DMS 273 (cell line): ENCODE measurements at regions not wholly inside any gene's neighbourhood (a gene's known extent, or its start where the extent isn't known, plus 50 kb on each side); places are given as distances from the start of the nearest gene placed in this dataset.
"Not testable (repeated sequence)": the region's sequence is repeated elsewhere in the genome, so short reads cannot be mapped to it uniquely, and the experiment has no call there.

Experiments
- DNase-seq: peaks from one replicate; lab custom pipeline; 2025; ENCODE audit not compliant: unreplicated experiment; lab: John Stamatoyannopoulos, UW

DNA sequence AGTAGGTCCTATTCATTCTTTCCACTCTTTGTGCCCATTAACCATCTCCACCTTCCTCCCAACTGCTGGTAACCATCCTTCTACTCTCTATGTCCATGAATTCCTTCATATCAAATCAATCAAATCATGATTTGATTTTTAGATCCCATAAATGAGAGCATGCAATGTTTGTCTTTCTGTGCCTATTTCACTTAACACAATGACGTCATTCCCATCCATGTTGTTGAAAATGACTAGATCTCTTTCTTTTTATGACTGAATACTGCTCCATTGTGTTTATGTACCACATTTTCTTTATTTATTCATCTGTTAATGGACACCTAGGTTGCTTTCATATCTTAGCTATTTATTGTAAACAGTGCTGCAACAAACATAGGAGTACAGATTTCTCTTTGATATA is 827.3 kb upstream of the NRXN1 start:
- no peak for DNase-seq

DNA sequence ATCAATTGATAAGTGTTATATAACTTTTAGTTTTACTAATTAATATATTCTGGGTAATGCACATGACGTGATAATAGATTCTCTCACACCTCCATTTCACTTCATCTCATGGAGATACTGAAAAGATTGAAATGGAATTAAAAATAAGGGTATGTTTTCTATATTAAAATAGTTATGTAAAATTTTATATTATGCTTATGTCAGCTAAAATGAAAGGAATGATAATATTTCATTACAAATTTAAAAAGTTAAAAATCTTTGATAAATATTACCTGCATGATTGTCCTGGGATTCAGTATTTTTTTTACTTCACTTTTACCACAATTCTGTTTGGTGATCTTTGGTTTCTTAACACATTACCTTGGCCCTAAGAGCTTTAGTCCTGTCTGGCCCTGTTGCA is 823.8 kb upstream of the NRXN1 start:
- no peak for DNase-seq

DNA sequence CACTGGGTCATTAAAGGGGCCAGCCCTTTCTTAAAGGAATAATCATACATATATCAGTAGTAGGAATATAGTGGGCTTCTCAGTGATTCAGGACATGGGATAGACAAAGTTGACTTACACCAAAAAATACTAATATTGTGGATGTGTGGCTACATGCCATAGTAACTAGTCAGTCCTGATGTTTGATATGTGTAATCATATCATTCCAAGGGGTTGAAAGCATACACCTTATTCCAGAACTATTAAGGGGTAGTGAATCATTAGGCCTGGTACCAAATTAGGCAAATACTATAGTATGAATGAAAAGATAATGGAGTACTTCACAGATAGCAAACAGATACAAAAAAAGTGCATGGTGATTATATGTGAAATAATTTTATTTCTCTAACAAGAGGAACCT is 814.9 kb upstream of the NRXN1 start:
- no peak for DNase-seq

DNA sequence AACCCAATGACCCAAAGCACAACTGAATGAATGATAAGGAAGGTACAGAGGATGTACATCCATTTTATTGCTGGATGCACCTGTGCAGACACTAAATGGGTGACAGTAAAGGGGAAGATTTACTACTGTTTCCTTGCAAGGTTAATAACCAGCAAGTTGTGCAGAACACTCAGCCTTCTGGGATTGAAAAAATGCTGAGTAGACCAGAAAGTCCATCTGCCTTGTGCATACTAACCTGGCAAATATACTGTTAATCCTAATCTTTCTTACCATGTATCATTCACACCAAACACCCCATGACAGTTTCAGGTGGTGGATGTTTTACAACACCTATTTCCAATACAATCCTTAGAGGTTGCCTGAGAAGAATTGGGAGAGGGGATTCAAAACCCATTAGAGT is 814.1 kb upstream of the NRXN1 start:
- no peak for DNase-seq

- DNase-seq = no peak
These were observed 812.7 kb upstream of the NRXN1 start for GRCh38 chr2:51844596-51844995.

DNA sequence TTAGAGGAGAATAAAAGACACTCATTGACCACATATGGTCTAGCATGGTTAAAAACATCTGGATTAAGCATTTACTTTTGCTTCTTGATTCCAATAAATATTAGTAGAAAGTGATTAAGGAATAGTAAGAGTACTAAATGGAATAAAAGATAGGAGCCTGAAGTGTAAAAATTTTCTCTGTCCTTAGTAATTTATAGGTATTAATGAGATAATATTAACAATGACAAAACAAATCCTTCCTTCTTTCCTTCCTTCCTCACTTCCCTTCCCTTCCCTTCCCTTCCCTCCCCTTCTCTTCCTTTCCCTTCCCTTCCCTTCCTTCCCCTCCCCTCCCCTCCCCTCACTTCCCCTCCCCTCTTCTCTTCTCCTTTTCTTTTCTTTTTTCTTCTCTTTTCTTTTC is 797.5 kb upstream of the NRXN1 start:
- no peak for DNase-seq

DNA sequence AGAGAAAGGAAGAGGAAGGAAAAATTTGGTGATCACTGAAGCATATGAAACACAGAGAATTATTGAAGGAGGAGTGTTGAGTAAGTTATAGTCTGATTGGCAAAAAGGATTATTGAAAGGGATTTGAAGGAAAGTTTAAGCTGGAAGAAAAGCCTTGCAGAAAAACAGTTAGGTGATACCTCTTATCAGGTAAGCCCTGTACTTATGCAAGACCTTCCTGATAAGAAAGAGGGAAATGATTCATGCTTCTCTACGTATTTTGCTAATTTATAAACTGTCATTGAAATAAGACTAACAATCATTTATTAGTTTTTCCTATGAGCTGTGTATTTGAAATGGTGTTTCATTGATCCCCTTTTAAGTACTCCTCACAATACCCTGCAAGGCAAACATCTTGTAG is 793.9 kb upstream of the NRXN1 start:
- DNase-seq = no peak

DNA sequence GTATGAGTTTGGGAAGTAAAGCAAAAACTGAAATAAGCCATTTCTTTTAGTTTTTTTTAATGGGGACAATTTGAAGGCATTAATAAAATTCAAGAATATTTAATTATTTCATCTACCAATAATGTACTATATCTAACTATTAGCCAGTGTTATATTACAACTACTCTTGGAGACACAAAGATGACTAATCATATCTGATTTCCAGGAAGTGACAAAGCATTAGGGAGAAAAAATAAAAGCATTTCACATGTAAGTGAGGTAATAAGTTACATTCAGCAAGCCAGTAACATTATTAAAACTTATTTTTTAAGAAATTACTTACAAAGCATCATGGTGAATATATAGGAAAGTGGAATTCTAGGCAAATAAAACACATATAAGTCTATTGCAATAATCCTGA is 781.3 kb upstream of the NRXN1 start:
- DNase-seq = no peak

GRCh38 chr2:51812138-51812866 is 780.4 kb upstream of the NRXN1 start:
- no peak for DNase-seq

DNA sequence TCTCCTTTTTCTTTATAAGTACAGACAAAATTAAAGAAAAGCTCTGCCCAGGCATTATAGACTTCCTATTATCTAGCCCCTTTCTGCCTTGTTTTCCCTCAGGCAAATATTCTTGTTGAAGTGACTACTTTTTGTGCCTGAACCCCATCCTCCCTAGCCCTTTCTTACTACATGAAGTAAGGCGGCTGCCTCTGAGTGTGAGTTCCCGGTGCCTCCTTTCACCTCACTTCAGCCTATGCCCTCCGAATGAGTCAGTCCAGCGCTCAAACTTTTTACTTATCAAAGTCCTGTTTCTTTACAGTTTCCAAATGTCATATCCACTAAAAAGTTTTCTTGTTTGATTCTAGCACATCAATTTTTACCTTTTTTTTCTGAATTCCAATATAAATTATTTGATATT is 778.3 kb upstream of the NRXN1 start:
- DNase-seq = no peak

GRCh38 chr2:51807229-51807628 is 775.3 kb upstream of the NRXN1 start:
- DNase-seq = no peak

GRCh38 chr2:51795248-51795888 is 763.4 kb upstream of the NRXN1 start:
- DNase-seq = peak; percentile 23

DNA sequence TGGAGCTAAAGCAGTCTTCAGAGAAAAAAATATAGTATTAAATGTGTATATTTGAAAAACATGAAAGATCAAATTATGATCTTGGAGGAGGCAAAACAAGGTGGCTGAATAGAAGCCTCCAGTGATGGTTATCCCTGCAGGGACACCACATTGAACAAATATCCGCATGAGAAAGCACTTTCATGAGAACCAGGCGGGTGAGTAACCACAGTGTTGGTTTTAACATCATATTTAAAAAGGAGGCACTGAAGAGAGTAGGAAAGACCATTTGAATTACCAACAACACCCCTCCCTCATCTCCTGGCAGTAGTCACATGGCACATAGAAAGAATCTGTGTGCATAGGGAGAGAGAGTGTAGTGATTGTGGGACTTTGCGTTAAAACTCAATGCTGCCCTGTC is 759.6 kb upstream of the NRXN1 start:
- no peak for DNase-seq

DNA sequence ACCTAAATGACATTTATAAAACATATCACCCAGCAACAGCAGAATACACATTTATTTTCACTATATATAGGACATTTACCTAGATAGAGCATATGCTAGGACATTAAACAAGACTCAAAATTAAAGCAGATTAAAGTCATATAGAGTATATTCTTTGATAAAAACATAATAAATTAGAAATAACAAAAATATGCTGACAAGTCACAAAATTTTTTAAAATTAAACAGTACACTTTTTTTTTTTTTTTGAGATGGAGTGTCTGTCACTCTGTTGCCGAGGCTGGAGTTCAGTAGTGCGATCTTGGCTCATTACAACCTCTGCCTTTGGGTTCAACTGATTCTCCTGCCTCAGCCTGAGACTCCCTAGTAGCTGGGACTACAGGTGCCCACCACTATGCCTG is 758.9 kb upstream of the NRXN1 start:
- DNase-seq = no peak

DNA sequence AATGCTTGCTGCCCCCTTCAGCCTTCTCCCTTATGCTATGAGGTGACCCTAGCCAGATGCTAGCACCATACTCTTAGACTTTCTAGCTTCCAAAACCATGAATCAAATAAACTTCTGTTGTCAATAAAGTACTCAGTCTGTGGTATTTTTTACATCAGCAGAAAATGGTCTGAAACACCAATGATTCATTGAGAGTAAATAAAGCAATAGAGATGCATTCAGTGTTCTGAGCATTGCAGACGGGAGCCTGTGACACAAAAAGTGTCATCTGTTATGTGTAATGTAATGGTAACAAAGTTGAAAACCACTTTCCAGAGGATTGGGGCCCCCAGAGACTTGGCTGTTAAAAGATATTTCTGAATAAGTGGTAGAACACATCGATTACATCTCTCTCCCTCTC is 758.0 kb upstream of the NRXN1 start:
- DNase-seq = no peak

DNA sequence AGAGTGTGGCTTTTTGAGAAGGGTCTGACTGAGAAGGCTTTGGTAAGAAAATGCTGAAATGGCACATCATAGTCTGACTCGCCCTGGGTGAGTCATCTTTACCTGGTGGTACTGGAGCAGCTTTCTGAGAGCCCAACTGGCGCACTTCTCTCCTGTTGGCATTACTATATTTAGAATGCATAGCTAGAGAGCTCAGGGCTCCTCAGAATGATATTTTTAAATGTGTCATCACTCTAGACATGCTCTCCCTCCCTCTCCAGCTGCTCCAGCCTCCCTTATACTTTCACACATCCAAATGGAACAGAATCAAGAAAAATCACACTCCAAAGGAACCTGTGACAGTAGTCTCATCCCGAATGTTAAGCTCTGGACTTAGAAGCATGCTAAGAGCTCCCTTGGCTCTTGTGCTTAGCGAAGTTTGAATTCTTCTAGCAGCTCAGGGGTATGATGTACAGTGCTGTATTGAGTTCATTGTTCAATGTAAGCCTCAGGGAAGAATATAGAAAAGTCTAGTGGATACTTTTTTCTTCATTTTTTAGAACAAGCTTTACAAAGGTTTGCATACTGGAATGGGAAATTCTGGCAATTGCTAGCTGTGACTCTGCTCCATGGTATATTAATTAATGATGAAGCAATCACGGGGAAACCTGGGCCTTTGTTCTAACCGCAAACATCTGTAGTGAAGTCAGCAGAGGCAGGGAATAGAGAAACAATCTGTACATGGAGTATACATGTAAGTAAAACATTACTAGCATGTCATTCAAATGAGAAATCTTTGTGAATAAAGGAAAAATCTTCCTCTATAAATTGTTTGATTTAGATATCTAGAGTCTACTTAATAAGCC is 751.2 kb upstream of the NRXN1 start:
- peak; percentile 34 for DNase-seq

GRCh38 chr2:51781691-51782090 is 749.8 kb upstream of the NRXN1 start:
- DNase-seq = no peak

DNA sequence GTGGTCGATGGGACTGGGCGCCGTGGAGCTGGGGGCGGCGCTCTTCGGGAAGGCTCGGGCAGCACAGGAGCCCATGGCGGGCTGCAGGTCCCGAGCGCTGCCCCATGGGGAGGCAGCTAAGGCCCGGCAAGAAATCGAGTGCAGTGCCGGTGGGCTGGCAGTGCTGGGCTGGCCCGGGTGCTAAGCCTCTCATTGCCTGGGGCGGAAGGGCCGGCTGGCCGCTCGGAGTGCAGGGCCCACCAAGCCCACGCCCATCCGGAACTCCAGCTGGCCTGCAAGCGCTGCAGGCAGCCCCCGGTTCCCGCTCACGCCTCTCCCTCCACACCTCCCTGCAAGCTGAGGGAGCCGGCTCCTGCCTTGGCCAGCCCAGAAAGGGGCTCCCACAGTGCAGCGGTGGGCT is 748.4 kb upstream of the NRXN1 start:
- DNase-seq = no peak

GRCh38 chr2:51779723-51780122 is 747.8 kb upstream of the NRXN1 start:
- DNase-seq = not testable (repeated sequence)

- no peak for DNase-seq
These were observed 746.9 kb upstream of the NRXN1 start for GRCh38 chr2:51778806-51779205.

DNA sequence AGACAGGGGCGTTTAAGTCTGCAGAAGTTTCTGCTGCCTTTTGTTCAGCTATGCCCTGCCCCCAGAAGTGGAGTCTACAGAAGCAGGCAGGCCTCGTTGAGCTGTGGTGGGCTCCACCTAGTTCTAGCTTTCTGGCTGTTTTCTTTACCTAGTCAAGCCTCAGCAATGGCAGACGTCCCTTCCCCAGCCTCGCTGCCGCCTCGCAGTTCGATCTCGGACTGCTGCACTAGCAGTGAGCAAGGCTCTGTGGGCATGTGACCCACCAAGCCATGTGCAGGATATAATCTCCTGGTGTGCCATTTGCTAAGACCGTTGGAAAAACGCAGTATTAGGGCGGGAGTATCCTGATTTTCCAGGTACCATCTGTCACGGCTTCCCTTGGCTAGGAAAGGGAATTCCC is 742.7 kb upstream of the NRXN1 start:
- DNase-seq = not testable (repeated sequence)

DNA sequence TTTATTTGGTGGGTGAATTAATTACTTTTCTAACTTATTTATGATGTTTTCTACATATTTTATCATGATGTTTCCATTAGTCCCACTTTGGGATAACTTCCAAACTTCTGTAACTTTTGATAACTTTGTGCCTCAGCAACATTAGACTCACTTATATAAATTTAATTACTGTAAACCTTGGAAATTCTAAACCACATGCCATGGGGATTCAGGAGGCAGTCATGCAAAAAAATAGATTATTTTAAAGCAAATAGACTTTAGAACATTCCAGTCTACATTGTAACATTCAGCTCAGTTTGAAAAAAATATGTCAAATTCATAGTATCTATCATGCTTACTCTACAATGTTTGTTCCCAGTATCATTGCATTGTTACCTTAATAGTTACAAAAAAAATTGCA is 728.5 kb upstream of the NRXN1 start:
- no peak for DNase-seq
